ENCODE measurements at regions not wholly inside any gene's neighbourhood (a gene's known extent, or its start where the extent isn't known, plus 50 kb on each side); places are given as distances from the start of the nearest gene placed in this dataset.

GRCh38 chr16:79757163-79757562 is 156.6 kb upstream of the MAF start:
- Histone ChIP-seq H2BK12ac (ENCODE audit: low read length) (no peak overlapping the region), H3K14ac (ENCODE audit: low read length) (no peak overlapping the region), H3K4me3 (ENCODE audit: low read depth, low read length) (no peak overlapping the region), H3K4ac (ENCODE audit: low read depth, low read length) (no peak overlapping the region), H3K79me1 (ENCODE audit: low read length) (peaks cover 1% of the 10 kb centered on the region), H3K79me2 (ENCODE audit: control insufficient read depth, insufficient read depth, low read length, poor library complexity) (no peaks in the 10 kb centered on the region), H3K27ac (ENCODE audit: low read depth, low read length) (no peak overlapping the region), H4K91ac (ENCODE audit: low read depth, low read length) (no peak overlapping the region), H3K4me1 (ENCODE audit: control insufficient read depth in 1 of 2, insufficient read depth in 2 of 2, low read length in 2 of 2) (peaks cover 0 to 3% of the 10 kb centered on the region in 2 experiments), H2BK120ac (ENCODE audit: insufficient read depth, low read length, poor library complexity) (no peak overlapping the region), H3K9ac (ENCODE audit: low read length) (no peak overlapping the region), H3K4me2 (ENCODE audit: low read length) (no peak overlapping the region), H4K12ac (ENCODE audit: low read depth, low read length) (no peak overlapping the region), H3K9me3 (ENCODE audit: insufficient read depth, low read depth, low read length) (no peaks in the 10 kb centered on the region), H3K36me3 (ENCODE audit: control insufficient read depth in 1 of 2, insufficient read depth in 2 of 2, low read length in 2 of 2) (no peaks in the 10 kb centered on the region), H3K18ac (ENCODE audit: low read length) (no peak overlapping the region), H2AK5ac (ENCODE audit: low read length) (no peak overlapping the region), H3K27me3 (ENCODE audit: insufficient read depth, low read length) (no peaks in the 10 kb centered on the region), H4K8ac (ENCODE audit: low read depth, low read length) (no peak overlapping the region), H2AFZ (ENCODE audit: insufficient read depth, low read length, poor library complexity) (no peak overlapping the region), H3K23ac (ENCODE audit: low read length) (no peak overlapping the region), H2BK5ac (ENCODE audit: low read depth, low read length, poor library complexity) (no peak overlapping the region)
- no peak for DNase-seq
- WGBS (ENCODE audit: extremely low coverage, insufficient coverage, insufficient read length): no CpG with 5 or more reads among the region's 5 CpGs

DNA sequence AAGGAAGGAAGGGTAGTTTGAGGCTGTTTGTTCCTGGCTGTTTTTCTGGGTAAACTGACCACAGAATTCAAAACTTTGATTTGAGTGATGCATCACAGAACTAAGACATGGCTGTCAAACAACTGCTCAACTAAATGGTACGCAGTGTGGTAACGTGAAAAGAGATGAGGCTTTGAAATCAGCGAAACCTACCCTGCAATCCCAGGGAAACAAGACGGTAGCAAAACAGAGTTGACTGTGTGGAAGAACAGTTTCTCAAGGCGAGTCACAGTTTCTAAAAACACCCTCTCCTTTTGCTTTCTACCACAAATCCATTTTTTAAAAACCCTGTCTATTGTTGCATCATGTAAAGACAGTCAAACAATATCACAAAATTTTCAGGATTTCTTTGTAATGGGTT is 156.0 kb upstream of the MAF start:
- H2BK120ac ChIP-seq (ENCODE audit: insufficient read depth, low read length, poor library complexity): no peak overlapping the region
- no peaks in the 10 kb centered on the region for H3K79me2 ChIP-seq (ENCODE audit: control insufficient read depth, insufficient read depth, low read length, poor library complexity)
- no peak overlapping the region for H2AFZ ChIP-seq (ENCODE audit: insufficient read depth, low read length, poor library complexity)
- H3K23ac ChIP-seq (ENCODE audit: low read length): no peak overlapping the region
- H3K36me3 ChIP-seq (ENCODE audit: control insufficient read depth in 1 of 2, insufficient read depth in 2 of 2, low read length in 2 of 2): no peaks in the 10 kb centered on the region
- H2BK12ac ChIP-seq (ENCODE audit: low read length): no peak overlapping the region
- H3K4ac ChIP-seq (ENCODE audit: low read depth, low read length): no peak overlapping the region
- no peak overlapping the region for H3K14ac ChIP-seq (ENCODE audit: low read length)
- H4K12ac ChIP-seq (ENCODE audit: low read depth, low read length): no peak overlapping the region
- H3K4me2 ChIP-seq (ENCODE audit: low read length): no peak overlapping the region
- H4K8ac ChIP-seq (ENCODE audit: low read depth, low read length): no peak overlapping the region
- peaks cover 1% of the 10 kb centered on the region for H3K79me1 ChIP-seq (ENCODE audit: low read length)
- DNase-seq: no peak
- H3K9ac ChIP-seq (ENCODE audit: low read length): no peak overlapping the region
- no peak overlapping the region for H3K18ac ChIP-seq (ENCODE audit: low read length)
- WGBS (ENCODE audit: extremely low coverage, insufficient coverage, insufficient read length): no CpG with 5 or more reads among the region's 5 CpGs
- no peak overlapping the region for H4K91ac ChIP-seq (ENCODE audit: low read depth, low read length)
- no peaks in the 10 kb centered on the region for H3K27me3 ChIP-seq (ENCODE audit: insufficient read depth, low read length)
- H3K27ac ChIP-seq (ENCODE audit: low read depth, low read length): no peak overlapping the region
- H2AK5ac ChIP-seq (ENCODE audit: low read length): no peak overlapping the region
- no peak overlapping the region for H3K4me3 ChIP-seq (ENCODE audit: low read depth, low read length)
- H3K4me1 ChIP-seq (ENCODE audit: control insufficient read depth in 1 of 2, insufficient read depth in 2 of 2, low read length in 2 of 2): peaks cover 0 to 3% of the 10 kb centered on the region in 2 experiments
- H3K9me3 ChIP-seq (ENCODE audit: insufficient read depth, low read depth, low read length): no peaks in the 10 kb centered on the region
- no peak overlapping the region for H2BK5ac ChIP-seq (ENCODE audit: low read depth, low read length, poor library complexity)

GRCh38 chr16:79754501-79754900 is 154.0 kb upstream of the MAF start:
- no peak overlapping the region for H2AFZ ChIP-seq (ENCODE audit: insufficient read depth, low read length, poor library complexity)
- H4K12ac ChIP-seq (ENCODE audit: low read depth, low read length): no peak overlapping the region
- no peak overlapping the region for H3K4ac ChIP-seq (ENCODE audit: low read depth, low read length)
- no peak overlapping the region for H3K4me3 ChIP-seq (ENCODE audit: low read depth, low read length)
- no peak overlapping the region for H2BK5ac ChIP-seq (ENCODE audit: low read depth, low read length, poor library complexity)
- H3K27me3 ChIP-seq (ENCODE audit: insufficient read depth, low read length): no peaks in the 10 kb centered on the region
- H3K23ac ChIP-seq (ENCODE audit: low read length): no peak overlapping the region
- H3K14ac ChIP-seq (ENCODE audit: low read length): no peak overlapping the region
- no peak overlapping the region for H3K9ac ChIP-seq (ENCODE audit: low read length)
- H3K36me3 ChIP-seq (ENCODE audit: control insufficient read depth in 1 of 2, insufficient read depth in 2 of 2, low read length in 2 of 2): no peaks in the 10 kb centered on the region
- peaks cover 0 to 3% of the 10 kb centered on the region in 2 experiments for H3K4me1 ChIP-seq (ENCODE audit: control insufficient read depth in 1 of 2, insufficient read depth in 2 of 2, low read length in 2 of 2)
- H4K91ac ChIP-seq (ENCODE audit: low read depth, low read length): no peak overlapping the region
- peaks cover 1% of the 10 kb centered on the region for H3K79me1 ChIP-seq (ENCODE audit: low read length)
- no peaks in the 10 kb centered on the region for H3K79me2 ChIP-seq (ENCODE audit: control insufficient read depth, insufficient read depth, low read length, poor library complexity)
- H3K27ac ChIP-seq (ENCODE audit: low read depth, low read length): no peak overlapping the region
- H3K9me3 ChIP-seq (ENCODE audit: insufficient read depth, low read depth, low read length): no peaks in the 10 kb centered on the region
- no peak overlapping the region for H2BK120ac ChIP-seq (ENCODE audit: insufficient read depth, low read length, poor library complexity)
- DNase-seq: no peak
- H3K4me2 ChIP-seq (ENCODE audit: low read length): no peak overlapping the region
- H2BK12ac ChIP-seq (ENCODE audit: low read length): no peak overlapping the region
- H3K18ac ChIP-seq (ENCODE audit: low read length): no peak overlapping the region
- H4K8ac ChIP-seq (ENCODE audit: low read depth, low read length): no peak overlapping the region
- H2AK5ac ChIP-seq (ENCODE audit: low read length): no peak overlapping the region

- DNase-seq: no peak
- no peak overlapping the region for H4K8ac ChIP-seq (ENCODE audit: low read depth, low read length)
- H3K4me2 ChIP-seq (ENCODE audit: low read length): no peak overlapping the region
- H3K9ac ChIP-seq (ENCODE audit: low read length): no peak overlapping the region
- H3K79me1 ChIP-seq (ENCODE audit: low read length): peaks cover 1% of the 10 kb centered on the region
- H2BK5ac ChIP-seq (ENCODE audit: low read depth, low read length, poor library complexity): no peak overlapping the region
- H2BK120ac ChIP-seq (ENCODE audit: insufficient read depth, low read length, poor library complexity): no peak overlapping the region
- H3K79me2 ChIP-seq (ENCODE audit: control insufficient read depth, insufficient read depth, low read length, poor library complexity): no peaks in the 10 kb centered on the region
- H3K27ac ChIP-seq (ENCODE audit: low read depth, low read length): no peak overlapping the region
- H3K14ac ChIP-seq (ENCODE audit: low read length): no peak overlapping the region
- no peak overlapping the region for H2AK5ac ChIP-seq (ENCODE audit: low read length)
- H3K23ac ChIP-seq (ENCODE audit: low read length): no peak overlapping the region
- no peak overlapping the region for H2AFZ ChIP-seq (ENCODE audit: insufficient read depth, low read length, poor library complexity)
- H3K9me3 ChIP-seq (ENCODE audit: insufficient read depth, low read depth, low read length): no peaks in the 10 kb centered on the region
- H3K4me3 ChIP-seq (ENCODE audit: low read depth, low read length): no peak overlapping the region
- H3K36me3 ChIP-seq (ENCODE audit: control insufficient read depth in 1 of 2, insufficient read depth in 2 of 2, low read length in 2 of 2): no peaks in the 10 kb centered on the region
- no peak overlapping the region for H4K91ac ChIP-seq (ENCODE audit: low read depth, low read length)
- H3K4me1 ChIP-seq (ENCODE audit: control insufficient read depth in 1 of 2, insufficient read depth in 2 of 2, low read length in 2 of 2): peaks cover 0 to 3% of the 10 kb centered on the region in 2 experiments
- WGBS (ENCODE audit: extremely low coverage, insufficient coverage, insufficient read length): no CpG with 5 or more reads among the region's 1 CpG
- no peak overlapping the region for H3K18ac ChIP-seq (ENCODE audit: low read length)
- H4K12ac ChIP-seq (ENCODE audit: low read depth, low read length): no peak overlapping the region
- no peaks in the 10 kb centered on the region for H3K27me3 ChIP-seq (ENCODE audit: insufficient read depth, low read length)
- H2BK12ac ChIP-seq (ENCODE audit: low read length): no peak overlapping the region
- H3K4ac ChIP-seq (ENCODE audit: low read depth, low read length): no peak overlapping the region
Measured at GRCh38 chr16:79754081-79754480, 153.5 kb upstream of the MAF start.

Measured in trophoblast cell (in vitro differentiated cells and primary cell).